Ecto neural progenitor cell (in vitro differentiated cells): ENCODE measurements at regions not wholly inside any gene's neighbourhood (a gene's known extent, or its start where the extent isn't known, plus 50 kb on each side); places are given as distances from the start of the nearest gene placed in this dataset.
"Not testable (repeated sequence)": the region's sequence is repeated elsewhere in the genome, so short reads cannot be mapped to it uniquely, and the experiment has no call there.

Experiments used
- DNase-seq: peaks from one replicate; pipeline ENCODE4 v3.0.0-alpha.2; 2018; ENCODE audit warnings: low spot score

- DNase-seq = no peak
These were observed 86.5 kb upstream of the ANKRD55 start for GRCh38 chr5:56319526-56320181.

- DNase-seq = no peak
These were observed 84.9 kb upstream of the ANKRD55 start for GRCh38 chr5:56317923-56318561.

DNA sequence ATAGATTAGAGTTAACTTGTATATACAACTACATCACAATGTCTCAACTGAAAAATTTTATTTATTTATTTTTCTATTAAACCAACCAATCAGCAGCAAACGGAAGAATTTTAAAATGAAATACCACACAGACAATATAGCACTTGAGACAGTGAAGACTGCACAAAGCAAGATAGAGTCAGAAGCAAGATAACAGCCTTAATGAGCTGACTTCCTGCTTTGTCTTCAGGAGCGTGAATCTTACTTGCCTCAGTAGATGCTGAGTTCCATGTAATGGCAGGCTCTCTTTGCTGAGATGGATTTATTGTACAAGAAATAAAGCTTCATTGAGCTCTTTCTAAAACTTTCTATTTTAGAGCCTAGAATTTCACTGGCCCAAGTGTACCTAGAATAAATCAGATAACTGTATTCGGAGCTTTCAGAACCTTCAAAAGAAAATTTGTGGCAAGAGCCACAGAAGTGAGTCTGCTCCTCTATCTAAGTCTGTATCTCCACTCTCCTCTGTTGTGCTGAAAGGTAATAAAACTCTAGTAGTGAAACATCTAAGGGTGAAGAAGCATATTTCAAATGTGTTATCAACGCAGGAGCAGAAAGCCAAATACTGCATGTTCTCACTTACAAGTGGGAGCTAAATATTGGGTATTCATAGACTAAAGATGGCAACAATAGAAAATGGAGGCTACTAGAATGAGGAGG is 83.3 kb upstream of the ANKRD55 start:
- no peak for DNase-seq

DNA sequence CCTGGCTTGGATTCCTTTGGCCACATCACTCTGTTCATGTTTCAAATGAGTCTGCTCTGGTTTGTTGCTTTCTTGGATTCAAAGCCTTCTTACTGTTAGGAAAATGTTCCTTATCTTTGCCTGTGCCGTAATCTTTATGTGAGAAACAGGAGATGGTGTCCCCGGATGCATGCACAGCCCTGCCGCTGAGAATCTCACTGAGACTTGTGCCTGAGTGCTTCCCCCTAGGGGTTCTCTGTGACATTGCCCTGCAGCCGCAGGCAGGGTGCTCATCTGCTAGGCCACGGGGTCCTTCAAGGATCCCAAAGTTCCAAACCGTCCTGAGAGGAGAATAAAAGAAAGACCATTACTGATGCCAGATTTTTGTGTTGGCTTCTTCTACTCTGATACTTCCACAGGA is 81.4 kb upstream of the ANKRD55 start:
- DNase-seq = no peak

- DNase-seq = no peak
These were observed 80.5 kb upstream of the ANKRD55 start for GRCh38 chr5:56313596-56313995.

DNA sequence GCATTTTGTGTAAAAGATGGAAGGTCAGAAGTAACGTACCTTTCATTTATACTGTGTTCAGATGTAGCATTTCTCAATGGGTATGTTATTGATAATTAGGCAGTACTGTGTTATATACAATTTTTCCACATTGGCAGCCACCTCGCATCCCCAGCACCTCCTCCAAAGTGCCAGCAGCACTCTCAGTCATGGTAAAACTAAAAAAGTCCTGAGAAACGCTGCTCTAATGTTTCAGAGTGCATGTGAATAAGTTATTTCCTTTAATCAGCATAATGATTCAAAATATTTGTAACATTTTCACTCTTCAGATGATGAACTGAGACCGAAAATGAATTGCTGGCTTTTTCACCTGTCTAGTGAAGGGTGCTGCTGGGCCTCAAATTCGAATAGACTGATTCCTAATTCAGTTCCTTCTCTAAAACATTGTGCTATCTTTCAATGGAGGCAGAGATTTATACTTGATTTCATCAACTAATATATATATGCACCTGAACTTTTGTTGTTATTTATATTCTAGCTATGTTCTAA is 79.9 kb upstream of the ANKRD55 start:
- no peak for DNase-seq

DNA sequence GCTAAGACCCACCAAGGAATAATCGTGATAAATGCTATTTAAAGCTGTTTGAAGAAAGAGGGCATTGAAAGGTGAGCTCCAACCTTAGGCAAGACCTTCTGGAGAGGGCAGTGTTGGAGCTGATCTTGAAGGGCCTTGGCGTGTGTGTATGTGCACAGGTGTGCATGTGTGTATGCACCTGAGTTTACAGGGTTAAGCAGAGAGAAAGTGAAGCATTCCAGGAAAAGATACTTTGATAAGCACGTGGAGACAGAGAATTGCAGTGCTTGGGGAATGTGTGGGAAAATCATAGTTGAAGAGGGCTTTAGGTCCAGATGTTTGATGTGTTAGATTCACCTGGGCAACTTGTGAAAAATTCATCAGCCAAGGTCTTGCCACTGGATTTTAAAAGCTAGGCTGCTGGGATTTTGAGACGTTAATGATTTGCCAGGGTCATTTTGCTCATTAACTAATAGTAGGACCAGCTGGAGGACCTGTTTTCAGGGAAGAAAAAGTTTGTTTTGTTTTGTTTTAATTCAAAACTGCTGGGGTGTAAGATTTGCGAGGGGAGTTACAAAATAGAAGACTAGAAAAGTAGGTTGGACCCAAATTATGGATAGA is 78.3 kb upstream of the ANKRD55 start:
- no peak for DNase-seq

GRCh38 chr5:56310711-56311204 is 77.6 kb upstream of the ANKRD55 start:
- no peak for DNase-seq

GRCh38 chr5:56309262-56309826 is 76.2 kb upstream of the ANKRD55 start:
- no peak for DNase-seq

GRCh38 chr5:56307714-56308333 is 74.7 kb upstream of the ANKRD55 start:
- DNase-seq = no peak

GRCh38 chr5:56306433-56307150 is 73.5 kb upstream of the ANKRD55 start:
- DNase-seq = no peak

GRCh38 chr5:56305001-56305950 is 72.1 kb upstream of the ANKRD55 start:
- DNase-seq = no peak

GRCh38 chr5:56303511-56303910 is 70.4 kb upstream of the ANKRD55 start:
- DNase-seq = no peak

DNA sequence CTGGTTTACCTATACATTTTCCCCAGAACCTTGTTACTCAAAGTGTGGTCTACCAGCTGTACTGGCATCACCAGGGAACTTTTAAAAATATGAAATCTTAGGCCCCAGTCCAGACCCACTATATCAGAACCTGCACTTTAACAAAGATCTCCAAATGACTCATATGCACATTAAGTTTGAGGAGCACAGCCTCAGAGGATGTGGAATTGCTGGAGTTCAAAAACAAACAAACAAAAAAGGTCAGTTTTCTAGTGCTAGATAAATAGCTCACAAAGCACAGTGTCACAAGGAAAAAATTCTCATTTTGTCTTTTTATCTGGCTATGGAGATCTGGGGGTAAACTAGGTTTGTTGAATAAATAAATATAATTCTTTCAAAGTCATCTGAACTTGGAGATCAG is 68.9 kb upstream of the ANKRD55 start:
- no peak for DNase-seq

GRCh38 chr5:56301069-56301468 is 67.9 kb upstream of the ANKRD55 start:
- no peak for DNase-seq

- no peak for DNase-seq
These were observed 66.1 kb upstream of the ANKRD55 start for GRCh38 chr5:56299212-56299611.

- no peak for DNase-seq
These were observed 65.4 kb upstream of the ANKRD55 start for GRCh38 chr5:56298336-56299090.

- DNase-seq = no peak
These were observed 64.7 kb upstream of the ANKRD55 start for GRCh38 chr5:56297851-56298250.

GRCh38 chr5:56295311-56295710 is 62.2 kb upstream of the ANKRD55 start:
- not testable (repeated sequence) for DNase-seq
